Naive B cell (primary cell): ENCODE measurements at regions not wholly inside any gene's neighbourhood (a gene's known extent, or its start where the extent isn't known, plus 50 kb on each side); places are given as distances from the start of the nearest gene placed in this dataset.

Experiments used
- ATAC-seq, 2 donors: fragments of 150-1000 bp; cut with Tn5 transposase; 2 replicates each; pipeline ENCODE4 v1.10.0; 2021; ENCODE audit warnings: low read depth in 2 of 2, mild to moderate bottlenecking in 2 of 2, moderate library complexity in 2 of 2
- DNase-seq: peaks from one replicate; pipeline ENCODE4 v3.0.0; 2022
- H3K27ac Mint-ChIP-seq, 6 donors: one replicate each; pipeline ENCODE4 v1.8.0; 2020 to 2022; ENCODE audit warnings: mild to moderate bottlenecking in 6 of 6, mixed read lengths in 6 of 6, moderate library complexity in 5 of 6, inconsistent platforms in 2 of 6
- H3K27me3 Mint-ChIP-seq, 3 donors: one replicate each; pipeline ENCODE4 v1.8.0; 2021 to 2022; ENCODE audit warnings: mixed read lengths in 3 of 3, mild to moderate bottlenecking in 1 of 3
- H3K36me3 Mint-ChIP-seq, 2 donors: one replicate each; pipeline ENCODE4 v1.8.0; 2020 to 2022; ENCODE audit warnings: mixed read lengths in 2 of 2, inconsistent platforms in 1 of 2, mild to moderate bottlenecking in 1 of 2
- H3K4me1 Mint-ChIP-seq, 3 donors: one replicate each; pipeline ENCODE4 v1.8.0; 2020 to 2022; ENCODE audit warnings: mixed read lengths in 3 of 3, inconsistent platforms in 1 of 3, mild to moderate bottlenecking in 1 of 3, moderate library complexity in 1 of 3
- H3K4me3 Mint-ChIP-seq, 8 donors: one replicate each; pipeline ENCODE4 v1.8.0; 2020 to 2022; ENCODE audit warnings: mild to moderate bottlenecking in 8 of 8, mixed read lengths in 8 of 8, moderate library complexity in 8 of 8, inconsistent platforms in 2 of 8
- H3K9me3 Mint-ChIP-seq, 7 donors: one replicate each; pipeline ENCODE4 v1.8.0; 2020 to 2022; ENCODE audit warnings: mixed read lengths in 7 of 7, mild to moderate bottlenecking in 5 of 7, inconsistent platforms in 2 of 7, moderate library complexity in 1 of 7

DNA sequence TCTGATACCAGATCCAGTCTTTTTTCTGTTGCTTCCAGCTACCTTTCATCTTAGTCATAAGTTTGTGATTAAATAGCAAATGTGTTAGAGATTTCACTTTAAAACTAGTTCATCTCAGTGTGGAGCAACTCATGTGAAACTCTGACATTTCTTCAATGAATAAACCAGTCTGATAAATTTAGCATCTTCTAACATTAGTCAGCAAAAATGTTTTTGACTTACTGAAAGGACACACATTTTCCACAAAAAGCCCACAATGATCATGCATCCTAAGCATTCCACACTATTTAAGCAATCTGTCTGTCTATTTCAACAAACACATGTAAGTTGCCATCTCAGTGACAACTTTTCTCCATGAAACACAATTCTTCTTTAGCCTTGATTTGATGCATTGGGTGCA is 222.2 kb upstream of the SLC35B3 start:
- Mint-ChIP-seq H3K27me3 (peaks cover 0 to 12% (median 0%) of the 10 kb centered on the region in 3 donors), H3K4me1 (no peaks in the 10 kb centered on the region), H3K27ac (no peak overlapping the region), H3K4me3 (no peak overlapping the region), H3K36me3 (no peaks in the 10 kb centered on the region), H3K9me3 (peaks cover 0 to 7% (median 0%) of the 10 kb centered on the region in 7 donors)
- ATAC-seq (no peak), DNase-seq (no peak)

- H3K4me3 Mint-ChIP-seq = no peak overlapping the region
- peaks cover 0 to 5% (median 0%) of the 10 kb centered on the region in 7 donors for H3K9me3 Mint-ChIP-seq
- H3K27ac Mint-ChIP-seq = no peak overlapping the region
- H3K27me3 Mint-ChIP-seq = peaks cover 0 to 7% (median 0%) of the 10 kb centered on the region in 3 donors
- DNase-seq (no peak), ATAC-seq (no peak)
- no peaks in the 10 kb centered on the region for H3K4me1 Mint-ChIP-seq
- no peaks in the 10 kb centered on the region for H3K36me3 Mint-ChIP-seq
These were observed 220.5 kb upstream of the SLC35B3 start for GRCh38 chr6:8655670-8656454.

DNA sequence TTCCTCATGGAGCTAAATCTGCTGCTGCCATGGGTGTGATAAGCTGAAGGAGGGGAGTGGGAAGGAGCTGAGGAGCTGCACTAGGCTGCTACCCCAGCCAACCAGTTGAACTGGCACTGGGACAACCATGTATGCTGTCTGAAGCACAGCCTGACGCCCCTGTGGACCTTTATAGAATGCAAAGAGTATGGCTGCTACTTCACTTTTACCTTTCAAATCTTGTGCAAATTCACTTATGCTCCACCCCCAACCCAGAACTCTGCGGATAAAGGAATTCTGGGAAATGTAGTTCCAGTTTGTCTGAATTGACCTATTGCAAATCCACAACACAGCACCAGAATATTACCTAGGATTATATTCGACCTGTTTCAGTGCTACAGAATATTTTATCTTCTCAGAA is 217.4 kb upstream of the SLC35B3 start:
- no peak for ATAC-seq
- no peak overlapping the region for H3K4me3 Mint-ChIP-seq
- peaks cover 0 to 7% of the 10 kb centered on the region in 2 donors for H3K36me3 Mint-ChIP-seq
- no peaks in the 10 kb centered on the region for H3K4me1 Mint-ChIP-seq
- H3K9me3 Mint-ChIP-seq = peaks cover 0 to 11% (median 4%) of the 10 kb centered on the region in 7 donors
- no peak for DNase-seq
- H3K27me3 Mint-ChIP-seq = peaks cover 0 to 2% (median 0%) of the 10 kb centered on the region in 3 donors
- no peak overlapping the region for H3K27ac Mint-ChIP-seq

- H3K9me3 Mint-ChIP-seq = peaks cover 0 to 11% (median 5%) of the 10 kb centered on the region in 7 donors
- H3K4me1 Mint-ChIP-seq = no peaks in the 10 kb centered on the region
- no peak overlapping the region for H3K27ac Mint-ChIP-seq
- H3K4me3 Mint-ChIP-seq = no peak overlapping the region
- DNase-seq (no peak), ATAC-seq (no peak)
- no peaks in the 10 kb centered on the region for H3K27me3 Mint-ChIP-seq
- H3K36me3 Mint-ChIP-seq = peaks cover 0 to 7% of the 10 kb centered on the region in 2 donors
These were observed 216.7 kb upstream of the SLC35B3 start for GRCh38 chr6:8651998-8652397.

GRCh38 chr6:8645212-8645611 is 209.9 kb upstream of the SLC35B3 start:
- Mint-ChIP-seq H3K4me1 (no peaks in the 10 kb centered on the region), H3K27me3 (no peaks in the 10 kb centered on the region), H3K9me3 (peaks cover 10 to 32% (median 15%) of the 10 kb centered on the region in 7 donors), H3K36me3 (peaks cover 0 to 7% of the 10 kb centered on the region in 2 donors), H3K27ac (no peak overlapping the region), H3K4me3 (no peak overlapping the region)
- ATAC-seq = no peak
- DNase-seq = no peak

DNA sequence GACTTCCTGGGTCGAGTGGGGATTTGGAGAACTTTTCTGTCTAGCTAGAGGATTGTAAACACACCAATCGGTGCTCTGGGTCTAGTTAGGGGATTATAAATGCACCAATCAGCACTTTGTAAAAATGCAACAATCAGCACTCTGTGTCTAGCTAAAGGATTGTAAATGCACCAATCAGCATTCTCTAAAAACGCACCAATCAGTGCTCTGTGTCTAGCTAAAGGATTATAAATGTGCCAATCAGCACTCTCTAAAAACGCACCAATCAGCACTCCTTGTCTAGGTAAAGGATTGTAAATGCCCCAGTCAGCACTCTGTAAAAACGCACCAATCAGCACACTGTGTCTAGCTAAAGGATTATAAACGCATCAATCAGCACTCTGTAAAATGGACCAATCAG is 209.0 kb upstream of the SLC35B3 start:
- no peak overlapping the region for H3K27ac Mint-ChIP-seq
- no peak overlapping the region for H3K4me3 Mint-ChIP-seq
- DNase-seq (no peak), ATAC-seq (no peak)
- H3K4me1 Mint-ChIP-seq = no peaks in the 10 kb centered on the region
- H3K27me3 Mint-ChIP-seq = no peaks in the 10 kb centered on the region
- H3K9me3 Mint-ChIP-seq = peaks cover 9 to 28% (median 22%) of the 10 kb centered on the region in 7 donors
- peaks cover 0 to 3% of the 10 kb centered on the region in 2 donors for H3K36me3 Mint-ChIP-seq

GRCh38 chr6:8642854-8643253 is 207.5 kb upstream of the SLC35B3 start:
- DNase-seq = no peak
- Mint-ChIP-seq H3K9me3 (peaks cover 6 to 25% (median 16%) of the 10 kb centered on the region in 7 donors), H3K36me3 (no peaks in the 10 kb centered on the region), H3K4me1 (no peaks in the 10 kb centered on the region), H3K27me3 (no peaks in the 10 kb centered on the region), H3K27ac (no peak overlapping the region), H3K4me3 (no peak overlapping the region)
- no peak for ATAC-seq

DNA sequence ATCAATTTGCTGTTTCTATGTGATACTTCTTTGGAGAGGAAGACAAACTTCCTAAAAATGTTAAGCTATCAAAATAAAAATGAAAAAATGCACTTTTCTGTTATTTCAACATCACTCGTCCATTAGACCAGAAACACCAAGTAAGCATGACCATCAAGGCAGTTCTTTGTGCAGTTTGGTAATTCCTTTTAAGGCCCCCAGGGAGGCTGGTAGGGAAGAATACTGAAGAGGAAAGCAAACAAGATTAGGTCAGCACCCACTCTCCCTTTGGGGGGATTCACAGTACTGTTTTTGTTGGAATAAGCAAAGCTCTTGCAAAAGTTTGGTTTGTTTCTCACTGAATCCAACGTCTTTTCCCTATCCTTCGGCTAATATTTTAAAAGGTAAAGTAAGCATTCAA is 206.8 kb upstream of the SLC35B3 start:
- no peak overlapping the region for H3K27ac Mint-ChIP-seq
- no peaks in the 10 kb centered on the region for H3K36me3 Mint-ChIP-seq
- no peaks in the 10 kb centered on the region for H3K27me3 Mint-ChIP-seq
- no peak overlapping the region for H3K4me3 Mint-ChIP-seq
- no peaks in the 10 kb centered on the region for H3K4me1 Mint-ChIP-seq
- DNase-seq = no peak
- peaks cover 5 to 25% (median 15%) of the 10 kb centered on the region in 7 donors for H3K9me3 Mint-ChIP-seq
- ATAC-seq = no peak

- DNase-seq (no peak), ATAC-seq (no peak)
- Mint-ChIP-seq H3K4me1 (no peaks in the 10 kb centered on the region), H3K4me3 (no peak overlapping the region), H3K27me3 (no peaks in the 10 kb centered on the region), H3K9me3 (peaks cover 5 to 35% (median 17%) of the 10 kb centered on the region in 7 donors), H3K36me3 (peaks cover 0 to 6% of the 10 kb centered on the region in 2 donors), H3K27ac (no peak overlapping the region)
These were observed 204.7 kb upstream of the SLC35B3 start for GRCh38 chr6:8639928-8640649.

DNA sequence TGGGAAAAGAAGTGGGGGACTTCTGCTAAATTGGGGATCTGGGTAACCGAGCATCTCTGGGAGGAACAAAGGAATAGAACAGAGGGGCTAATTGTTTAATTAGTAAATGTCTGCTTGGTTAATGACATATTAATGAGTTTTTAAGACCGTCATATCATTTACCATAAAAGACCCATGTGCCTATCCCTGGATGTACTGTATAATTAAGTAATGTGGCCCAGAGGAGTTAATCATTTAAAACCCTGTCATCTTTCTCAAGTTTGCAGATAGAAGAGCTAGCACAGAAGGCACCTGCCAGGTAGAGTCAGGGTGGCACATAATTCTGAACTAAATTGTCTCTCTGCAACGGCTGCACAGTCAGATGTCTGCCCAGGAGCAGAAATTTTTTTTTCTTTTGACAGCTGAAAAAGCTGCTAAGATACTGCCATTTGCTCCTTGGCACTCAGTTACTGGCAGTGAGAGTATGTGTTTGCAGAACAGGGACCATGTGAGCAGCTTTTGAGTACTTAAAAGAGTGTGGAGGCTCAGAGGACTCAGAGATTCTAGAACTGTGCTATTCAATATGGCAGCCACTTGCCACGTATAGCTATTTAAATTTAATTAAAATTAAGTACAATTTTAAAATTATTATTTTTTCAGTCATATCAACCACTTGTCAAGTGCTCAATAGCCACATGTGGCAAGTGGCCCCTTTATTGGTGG is 202.7 kb upstream of the SLC35B3 start:
- no peaks in the 10 kb centered on the region for H3K4me1 Mint-ChIP-seq
- no peak overlapping the region for H3K27ac Mint-ChIP-seq
- H3K4me3 Mint-ChIP-seq = no peak overlapping the region
- peaks cover 0 to 9% of the 10 kb centered on the region in 2 donors for H3K36me3 Mint-ChIP-seq
- H3K27me3 Mint-ChIP-seq = no peaks in the 10 kb centered on the region
- DNase-seq (no peak), ATAC-seq (no peak)
- peaks cover 0 to 38% (median 6%) of the 10 kb centered on the region in 7 donors for H3K9me3 Mint-ChIP-seq

DNA sequence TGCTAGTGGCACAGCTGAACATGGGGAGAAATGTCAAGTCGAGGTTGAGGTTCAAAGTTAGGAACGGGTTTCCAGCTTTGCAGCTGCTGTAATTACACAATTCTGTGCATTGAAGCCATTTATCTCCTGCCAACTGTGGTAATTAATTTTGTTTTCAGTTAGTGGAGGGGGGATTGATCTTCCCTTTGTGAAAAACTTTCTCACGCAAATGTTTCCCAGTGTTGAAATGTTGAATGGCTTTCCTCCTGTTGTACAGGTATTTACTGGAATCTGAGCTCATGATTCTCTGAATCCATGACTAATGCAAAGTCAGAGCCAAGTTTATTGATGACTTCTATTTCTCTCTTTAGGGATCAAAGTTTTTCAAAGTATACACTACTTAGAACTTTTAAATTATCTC is 198.4 kb upstream of the SLC35B3 start:
- DNase-seq (no peak), ATAC-seq (no peak)
- H3K27ac Mint-ChIP-seq = no peak overlapping the region
- H3K36me3 Mint-ChIP-seq = peaks cover 0 to 9% of the 10 kb centered on the region in 2 donors
- no peaks in the 10 kb centered on the region for H3K27me3 Mint-ChIP-seq
- H3K4me3 Mint-ChIP-seq = no peak overlapping the region
- H3K4me1 Mint-ChIP-seq = no peaks in the 10 kb centered on the region
- peaks cover 0 to 28% (median 6%) of the 10 kb centered on the region in 7 donors for H3K9me3 Mint-ChIP-seq

GRCh38 chr6:8628736-8629135 is 193.4 kb upstream of the SLC35B3 start:
- H3K9me3 Mint-ChIP-seq = peaks cover 0 to 7% (median 0%) of the 10 kb centered on the region in 7 donors

GRCh38 chr6:8628063-8628462 is 192.7 kb upstream of the SLC35B3 start:
- Mint-ChIP-seq H3K4me3 (no peak overlapping the region), H3K9me3 (peaks cover 0 to 3% (median 0%) of the 10 kb centered on the region in 7 donors), H3K27me3 (peaks cover 0 to 5% (median 0%) of the 10 kb centered on the region in 3 donors), H3K36me3 (no peaks in the 10 kb centered on the region), H3K4me1 (no peaks in the 10 kb centered on the region), H3K27ac (no peak overlapping the region)
- no peak for ATAC-seq
- DNase-seq = no peak

More at GRCh38 chr6:8628736-8629135, 193.4 kb upstream of the SLC35B3 start:
- Mint-ChIP-seq H3K4me1 (no peaks in the 10 kb centered on the region), H3K27me3 (peaks cover 0 to 5% (median 0%) of the 10 kb centered on the region in 3 donors), H3K27ac (no peak overlapping the region), H3K36me3 (no peaks in the 10 kb centered on the region), H3K4me3 (no peak overlapping the region)
- DNase-seq (no peak), ATAC-seq (no peak)
